ENCODE measurements at regions not wholly inside any gene's neighbourhood (a gene's known extent, or its start where the extent isn't known, plus 50 kb on each side); places are given as distances from the start of the nearest gene placed in this dataset.
A peak's percentile ranks its signal among the peaks of the same experiment; 100 is the strongest.

GRCh38 chr3:106018929-106019550 lies 150.2 kb upstream of the CBLB start:
- TF ChIP-seq CTCF (IDR thresholded peaks at IDR 0.05; ENCODE audit: low read depth, low read length, missing control alignments): no peak
- no peak for DNase-seq
- no peak overlapping the region for H3K27ac ChIP-seq
- in situ Hi-C loops (cut with HindIII; ENCODE audit: low pct_ligation_motif_present, low sequenced_read_pairs): no loop called here
- H3K4me3 ChIP-seq (ENCODE audit: low read depth, low read length): no peak overlapping the region
- no peaks in the 10 kb centered on the region for H3K36me3 ChIP-seq (replicated peaks)
- H3K27me3 ChIP-seq (replicated peaks): no peaks in the 10 kb centered on the region

GRCh38 chr3:106022913-106023312 lies 154.1 kb upstream of the CBLB start:
- in situ Hi-C loops (cut with HindIII; ENCODE audit: low pct_ligation_motif_present, low sequenced_read_pairs): no loop called here
- DNase-seq: no peak
- Histone ChIP-seq H3K4me3 (ENCODE audit: low read depth, low read length) (no peak overlapping the region), H3K27me3 (replicated peaks) (no peaks in the 10 kb centered on the region), H3K27ac (no peak overlapping the region), H3K36me3 (replicated peaks) (no peaks in the 10 kb centered on the region)
- TF ChIP-seq CTCF (IDR thresholded peaks at IDR 0.05; ENCODE audit: low read depth, low read length, missing control alignments): no peak

- no peak for DNase-seq
- in situ Hi-C loops (cut with HindIII; ENCODE audit: low pct_ligation_motif_present, low sequenced_read_pairs): no loop called here
- Histone ChIP-seq H3K36me3 (replicated peaks) (no peaks in the 10 kb centered on the region), H3K27me3 (replicated peaks) (no peaks in the 10 kb centered on the region), H3K4me3 (ENCODE audit: low read depth, low read length) (no peak overlapping the region), H3K27ac (peak overlapping the region; percentile 18)
- no peak for TF ChIP-seq CTCF (IDR thresholded peaks at IDR 0.05; ENCODE audit: low read depth, low read length, missing control alignments)
Observed at GRCh38 chr3:106025151-106025722, 156.4 kb upstream of the CBLB start.

GRCh38 chr3:106029954-106030626 lies 161.3 kb upstream of the CBLB start:
- in situ Hi-C loops (cut with HindIII; ENCODE audit: low pct_ligation_motif_present, low sequenced_read_pairs): no loop called here
- no peak for TF ChIP-seq CTCF (IDR thresholded peaks at IDR 0.05; ENCODE audit: low read depth, low read length, missing control alignments)
- no peak for DNase-seq
- H3K36me3 ChIP-seq (replicated peaks): no peaks in the 10 kb centered on the region
- H3K27ac ChIP-seq: peak overlapping the region; percentile 73
- H3K27me3 ChIP-seq (replicated peaks): no peaks in the 10 kb centered on the region
- no peak overlapping the region for H3K4me3 ChIP-seq (ENCODE audit: low read depth, low read length)

- in situ Hi-C loops (cut with HindIII; ENCODE audit: low pct_ligation_motif_present, low sequenced_read_pairs): no loop called here
- no peak for DNase-seq
- peak overlapping the region; percentile 73 for H3K27ac ChIP-seq
Observed at GRCh38 chr3:106030627-106030963, 161.8 kb upstream of the CBLB start.

More at GRCh38 chr3:106030627-106030963, 161.8 kb upstream of the CBLB start:
- H3K36me3 ChIP-seq (replicated peaks): no peaks in the 10 kb centered on the region
- H3K4me3 ChIP-seq (ENCODE audit: low read depth, low read length): no peak overlapping the region
- no peaks in the 10 kb centered on the region for H3K27me3 ChIP-seq (replicated peaks)
- no peak for TF ChIP-seq CTCF (IDR thresholded peaks at IDR 0.05; ENCODE audit: low read depth, low read length, missing control alignments)

Measured in brain microvascular endothelial cell (primary cell).